ENCODE measurements at regions not wholly inside any gene's neighbourhood (a gene's known extent, or its start where the extent isn't known, plus 50 kb on each side); places are given as distances from the start of the nearest gene placed in this dataset.

- H3K4me2 ChIP-seq (ENCODE audit: low read depth, low read length, poor library complexity, severe bottlenecking) = no peak overlapping the region
- H4K20me1 ChIP-seq (ENCODE audit: insufficient read depth, low read depth, low read length) = no peaks in the 10 kb centered on the region
- no peaks in the 10 kb centered on the region for H3K4me1 ChIP-seq (ENCODE audit: low read length)
- H3K79me2 ChIP-seq (ENCODE audit: low read length) = no peaks in the 10 kb centered on the region
- H3K9me3 ChIP-seq (ENCODE audit: low read length) = no peaks in the 10 kb centered on the region
- no peaks in the 10 kb centered on the region for H3K36me3 ChIP-seq (ENCODE audit: insufficient read depth, low read length)
- no peaks in the 10 kb centered on the region for H3K27me3 ChIP-seq (ENCODE audit: low read length)
- H2AFZ ChIP-seq (ENCODE audit: low read length) = no peak overlapping the region
- H3K27ac ChIP-seq (ENCODE audit: low read length) = no peak overlapping the region
- no peak overlapping the region for H3K9ac ChIP-seq (ENCODE audit: low read length)
- H3K9me2 ChIP-seq (replicated peaks; ENCODE audit: insufficient read depth, low read length) = no peaks in the 10 kb centered on the region
- DNase-seq = no peak
- H3K4me3 ChIP-seq (ENCODE audit: low read length) = no peak overlapping the region
Measured at GRCh38 chr13:59510386-59510785, 653.3 kb downstream of the DIAPH3 start.

- H4K20me1 ChIP-seq (ENCODE audit: insufficient read depth, low read depth, low read length) = no peaks in the 10 kb centered on the region
- DNase-seq = no peak
- H3K9me2 ChIP-seq (replicated peaks; ENCODE audit: insufficient read depth, low read length) = no peaks in the 10 kb centered on the region
- no peak overlapping the region for H3K4me3 ChIP-seq (ENCODE audit: low read length)
- no peaks in the 10 kb centered on the region for H3K27me3 ChIP-seq (ENCODE audit: low read length)
- H3K79me2 ChIP-seq (ENCODE audit: low read length) = no peaks in the 10 kb centered on the region
- no peak overlapping the region for H3K27ac ChIP-seq (ENCODE audit: low read length)
- H3K9me3 ChIP-seq (ENCODE audit: low read length) = no peaks in the 10 kb centered on the region
- H3K36me3 ChIP-seq (ENCODE audit: insufficient read depth, low read length) = no peaks in the 10 kb centered on the region
- H3K9ac ChIP-seq (ENCODE audit: low read length) = no peak overlapping the region
- no peak overlapping the region for H2AFZ ChIP-seq (ENCODE audit: low read length)
- no peak overlapping the region for H3K4me2 ChIP-seq (ENCODE audit: low read depth, low read length, poor library complexity, severe bottlenecking)
- H3K4me1 ChIP-seq (ENCODE audit: low read length) = no peaks in the 10 kb centered on the region
Measured at GRCh38 chr13:59513686-59514085, 650.0 kb downstream of the DIAPH3 start.

DNA sequence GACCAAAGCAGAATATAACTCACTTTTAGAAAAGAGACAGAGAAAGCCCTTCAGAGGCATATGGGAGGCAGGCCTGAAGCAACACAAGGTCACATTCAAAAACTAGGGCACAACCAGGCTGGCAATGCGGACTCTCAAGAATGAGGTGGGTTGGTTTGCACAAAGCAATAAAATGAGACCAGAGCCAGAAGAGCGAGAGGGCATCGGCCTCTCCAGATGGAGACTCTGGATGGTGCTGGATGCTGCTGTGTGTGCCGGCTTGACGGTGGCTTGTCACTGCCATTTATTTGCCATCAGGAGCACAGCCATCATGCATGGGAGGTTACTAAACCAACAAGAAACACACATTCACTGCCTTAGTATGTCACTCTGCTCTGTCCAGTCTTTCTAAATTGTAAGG, 649.4 kb downstream of the DIAPH3 start:
- Histone ChIP-seq H3K9me3 (ENCODE audit: low read length) (no peaks in the 10 kb centered on the region), H4K20me1 (ENCODE audit: insufficient read depth, low read depth, low read length) (no peaks in the 10 kb centered on the region), H3K79me2 (ENCODE audit: low read length) (no peaks in the 10 kb centered on the region), H3K27me3 (ENCODE audit: low read length) (no peaks in the 10 kb centered on the region), H3K9ac (ENCODE audit: low read length) (no peak overlapping the region), H3K36me3 (ENCODE audit: insufficient read depth, low read length) (no peaks in the 10 kb centered on the region), H3K4me1 (ENCODE audit: low read length) (no peaks in the 10 kb centered on the region), H3K27ac (ENCODE audit: low read length) (no peak overlapping the region), H3K4me3 (ENCODE audit: low read length) (no peak overlapping the region), H3K9me2 (replicated peaks; ENCODE audit: insufficient read depth, low read length) (no peaks in the 10 kb centered on the region), H2AFZ (ENCODE audit: low read length) (no peak overlapping the region), H3K4me2 (ENCODE audit: low read depth, low read length, poor library complexity, severe bottlenecking) (no peak overlapping the region)
- no peak for DNase-seq

- H4K20me1 ChIP-seq (ENCODE audit: insufficient read depth, low read depth, low read length) = no peaks in the 10 kb centered on the region
- no peak for DNase-seq
- no peaks in the 10 kb centered on the region for H3K9me3 ChIP-seq (ENCODE audit: low read length)
- no peaks in the 10 kb centered on the region for H3K36me3 ChIP-seq (ENCODE audit: insufficient read depth, low read length)
- H3K79me2 ChIP-seq (ENCODE audit: low read length) = no peaks in the 10 kb centered on the region
- H2AFZ ChIP-seq (ENCODE audit: low read length) = no peak overlapping the region
- no peaks in the 10 kb centered on the region for H3K9me2 ChIP-seq (replicated peaks; ENCODE audit: insufficient read depth, low read length)
- H3K27ac ChIP-seq (ENCODE audit: low read length) = no peak overlapping the region
- H3K4me3 ChIP-seq (ENCODE audit: low read length) = no peak overlapping the region
- no peaks in the 10 kb centered on the region for H3K27me3 ChIP-seq (ENCODE audit: low read length)
- no peak overlapping the region for H3K9ac ChIP-seq (ENCODE audit: low read length)
- H3K4me1 ChIP-seq (ENCODE audit: low read length) = no peaks in the 10 kb centered on the region
- H3K4me2 ChIP-seq (ENCODE audit: low read depth, low read length, poor library complexity, severe bottlenecking) = no peak overlapping the region
Measured at GRCh38 chr13:59519819-59520218, 643.9 kb downstream of the DIAPH3 start.

DNA sequence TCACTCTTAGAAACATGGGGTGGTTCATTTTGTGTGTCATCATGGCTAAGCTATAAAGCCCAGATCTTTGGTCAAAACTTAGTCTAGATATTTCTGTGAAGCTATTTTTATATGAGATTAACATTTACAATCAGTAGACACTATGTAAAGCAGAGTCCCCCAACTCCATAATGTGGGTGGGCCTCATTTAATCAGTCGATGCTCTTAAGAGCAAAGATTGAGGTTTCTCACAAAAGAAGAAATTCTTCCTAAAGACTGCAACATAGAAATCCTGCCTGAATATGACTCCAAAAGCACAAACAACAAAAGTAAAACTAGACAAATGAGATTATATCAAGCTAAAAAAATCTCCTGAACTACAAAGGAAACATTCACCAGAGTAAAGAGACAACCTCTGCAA, 642.2 kb downstream of the DIAPH3 start:
- Histone ChIP-seq H3K79me2 (ENCODE audit: low read length) (no peaks in the 10 kb centered on the region), H4K20me1 (ENCODE audit: insufficient read depth, low read depth, low read length) (no peaks in the 10 kb centered on the region), H2AFZ (ENCODE audit: low read length) (no peak overlapping the region), H3K4me2 (ENCODE audit: low read depth, low read length, poor library complexity, severe bottlenecking) (no peak overlapping the region), H3K27ac (ENCODE audit: low read length) (no peak overlapping the region), H3K4me1 (ENCODE audit: low read length) (no peaks in the 10 kb centered on the region), H3K9me3 (ENCODE audit: low read length) (no peaks in the 10 kb centered on the region), H3K36me3 (ENCODE audit: insufficient read depth, low read length) (no peaks in the 10 kb centered on the region), H3K9me2 (replicated peaks; ENCODE audit: insufficient read depth, low read length) (no peaks in the 10 kb centered on the region), H3K4me3 (ENCODE audit: low read length) (no peak overlapping the region), H3K9ac (ENCODE audit: low read length) (no peak overlapping the region), H3K27me3 (ENCODE audit: low read length) (no peaks in the 10 kb centered on the region)
- DNase-seq = no peak

- Histone ChIP-seq H3K9me2 (replicated peaks; ENCODE audit: insufficient read depth, low read length) (no peaks in the 10 kb centered on the region), H4K20me1 (ENCODE audit: insufficient read depth, low read depth, low read length) (no peaks in the 10 kb centered on the region), H3K27ac (ENCODE audit: low read length) (no peak overlapping the region), H2AFZ (ENCODE audit: low read length) (no peak overlapping the region), H3K79me2 (ENCODE audit: low read length) (no peaks in the 10 kb centered on the region), H3K4me3 (ENCODE audit: low read length) (no peak overlapping the region), H3K4me1 (ENCODE audit: low read length) (no peaks in the 10 kb centered on the region), H3K27me3 (ENCODE audit: low read length) (no peaks in the 10 kb centered on the region), H3K9ac (ENCODE audit: low read length) (no peak overlapping the region), H3K9me3 (ENCODE audit: low read length) (no peaks in the 10 kb centered on the region), H3K36me3 (ENCODE audit: insufficient read depth, low read length) (no peaks in the 10 kb centered on the region), H3K4me2 (ENCODE audit: low read depth, low read length, poor library complexity, severe bottlenecking) (no peak overlapping the region)
- DNase-seq = no peak
Measured at GRCh38 chr13:59522652-59523051, 641.1 kb downstream of the DIAPH3 start.

DNA sequence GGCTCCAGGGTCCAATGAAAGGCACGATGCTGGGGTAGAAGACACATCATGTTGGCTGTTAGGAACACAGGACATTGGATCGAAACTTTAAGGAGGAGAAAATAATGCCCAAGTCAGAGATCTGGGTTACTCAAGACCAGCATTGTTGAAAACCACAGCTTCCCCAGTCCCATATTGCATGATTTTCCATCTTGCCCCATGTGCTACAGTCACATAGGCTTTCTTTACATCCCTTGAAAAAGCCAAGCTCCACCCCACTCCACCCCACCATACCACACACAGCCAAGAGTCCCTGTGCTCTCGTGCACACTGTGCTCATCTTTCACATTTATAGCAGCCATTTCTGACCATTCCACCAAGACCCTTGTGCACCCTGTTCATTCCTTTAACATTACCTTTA, 636.2 kb downstream of the DIAPH3 start:
- H4K20me1 ChIP-seq (ENCODE audit: insufficient read depth, low read depth, low read length) = no peaks in the 10 kb centered on the region
- H3K9ac ChIP-seq (ENCODE audit: low read length) = no peak overlapping the region
- H3K4me2 ChIP-seq (ENCODE audit: low read depth, low read length, poor library complexity, severe bottlenecking) = no peak overlapping the region
- no peaks in the 10 kb centered on the region for H3K9me3 ChIP-seq (ENCODE audit: low read length)
- no peak overlapping the region for H3K27ac ChIP-seq (ENCODE audit: low read length)
- no peaks in the 10 kb centered on the region for H3K36me3 ChIP-seq (ENCODE audit: insufficient read depth, low read length)
- peaks cover 7% of the 10 kb centered on the region for H3K4me1 ChIP-seq (ENCODE audit: low read length)
- H2AFZ ChIP-seq (ENCODE audit: low read length) = no peak overlapping the region
- H3K79me2 ChIP-seq (ENCODE audit: low read length) = no peaks in the 10 kb centered on the region
- DNase-seq = no peak
- H3K4me3 ChIP-seq (ENCODE audit: low read length) = no peak overlapping the region
- no peaks in the 10 kb centered on the region for H3K27me3 ChIP-seq (ENCODE audit: low read length)
- H3K9me2 ChIP-seq (replicated peaks; ENCODE audit: insufficient read depth, low read length) = no peaks in the 10 kb centered on the region

- H3K9me2 ChIP-seq (replicated peaks; ENCODE audit: insufficient read depth, low read length) = no peaks in the 10 kb centered on the region
- H3K27ac ChIP-seq (ENCODE audit: low read length) = no peak overlapping the region
- no peaks in the 10 kb centered on the region for H3K9me3 ChIP-seq (ENCODE audit: low read length)
- H3K36me3 ChIP-seq (ENCODE audit: insufficient read depth, low read length) = no peaks in the 10 kb centered on the region
- H3K27me3 ChIP-seq (ENCODE audit: low read length) = no peaks in the 10 kb centered on the region
- H3K9ac ChIP-seq (ENCODE audit: low read length) = no peak overlapping the region
- H2AFZ ChIP-seq (ENCODE audit: low read length) = no peak overlapping the region
- peaks cover 7% of the 10 kb centered on the region for H3K4me1 ChIP-seq (ENCODE audit: low read length)
- no peak overlapping the region for H3K4me3 ChIP-seq (ENCODE audit: low read length)
- H3K79me2 ChIP-seq (ENCODE audit: low read length) = no peaks in the 10 kb centered on the region
- H3K4me2 ChIP-seq (ENCODE audit: low read depth, low read length, poor library complexity, severe bottlenecking) = peak overlapping the region; percentile 41
- no peak for DNase-seq
- H4K20me1 ChIP-seq (ENCODE audit: insufficient read depth, low read depth, low read length) = no peaks in the 10 kb centered on the region
Measured at GRCh38 chr13:59531571-59532091, 632.1 kb downstream of the DIAPH3 start.

DNA sequence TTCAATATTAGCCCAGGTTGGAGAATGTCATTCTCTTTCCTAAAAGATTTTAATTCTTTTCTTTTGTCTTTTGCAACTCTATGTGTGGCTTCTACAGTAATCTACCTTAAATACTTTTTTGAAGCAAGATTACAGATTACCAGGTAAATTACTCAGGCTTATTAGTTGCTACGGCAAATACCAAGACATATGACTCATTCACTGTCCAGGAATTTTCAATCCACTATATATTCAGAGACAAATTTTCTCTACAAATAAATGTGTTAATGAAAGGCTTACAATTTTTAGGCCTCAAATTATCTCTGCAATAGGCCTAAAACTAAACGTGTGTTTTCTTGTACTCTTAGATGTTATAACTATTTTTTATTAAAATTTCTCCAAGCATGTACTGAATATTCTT, 631.3 kb downstream of the DIAPH3 start:
- Histone ChIP-seq H3K27me3 (ENCODE audit: low read length) (no peaks in the 10 kb centered on the region), H3K4me3 (ENCODE audit: low read length) (no peak overlapping the region), H3K9ac (ENCODE audit: low read length) (no peak overlapping the region), H3K4me2 (ENCODE audit: low read depth, low read length, poor library complexity, severe bottlenecking) (no peak overlapping the region), H4K20me1 (ENCODE audit: insufficient read depth, low read depth, low read length) (no peaks in the 10 kb centered on the region), H3K27ac (ENCODE audit: low read length) (no peak overlapping the region), H2AFZ (ENCODE audit: low read length) (no peak overlapping the region), H3K9me3 (ENCODE audit: low read length) (no peaks in the 10 kb centered on the region), H3K36me3 (ENCODE audit: insufficient read depth, low read length) (no peaks in the 10 kb centered on the region), H3K4me1 (ENCODE audit: low read length) (peaks cover 7% of the 10 kb centered on the region), H3K79me2 (ENCODE audit: low read length) (no peaks in the 10 kb centered on the region), H3K9me2 (replicated peaks; ENCODE audit: insufficient read depth, low read length) (no peaks in the 10 kb centered on the region)
- no peak for DNase-seq
